SKM-1 treated with dmso at 0.1 percent for 144 hours (cell line): ENCODE measurements at regions not wholly inside any gene's neighbourhood (a gene's known extent, or its start where the extent isn't known, plus 50 kb on each side); places are given as distances from the start of the nearest gene placed in this dataset.

ENCODE experiments used
- DNase-seq: peaks from one replicate; lab custom pipeline; 2025; ENCODE audit not compliant: unreplicated experiment; lab: John Stamatoyannopoulos, UW

DNA sequence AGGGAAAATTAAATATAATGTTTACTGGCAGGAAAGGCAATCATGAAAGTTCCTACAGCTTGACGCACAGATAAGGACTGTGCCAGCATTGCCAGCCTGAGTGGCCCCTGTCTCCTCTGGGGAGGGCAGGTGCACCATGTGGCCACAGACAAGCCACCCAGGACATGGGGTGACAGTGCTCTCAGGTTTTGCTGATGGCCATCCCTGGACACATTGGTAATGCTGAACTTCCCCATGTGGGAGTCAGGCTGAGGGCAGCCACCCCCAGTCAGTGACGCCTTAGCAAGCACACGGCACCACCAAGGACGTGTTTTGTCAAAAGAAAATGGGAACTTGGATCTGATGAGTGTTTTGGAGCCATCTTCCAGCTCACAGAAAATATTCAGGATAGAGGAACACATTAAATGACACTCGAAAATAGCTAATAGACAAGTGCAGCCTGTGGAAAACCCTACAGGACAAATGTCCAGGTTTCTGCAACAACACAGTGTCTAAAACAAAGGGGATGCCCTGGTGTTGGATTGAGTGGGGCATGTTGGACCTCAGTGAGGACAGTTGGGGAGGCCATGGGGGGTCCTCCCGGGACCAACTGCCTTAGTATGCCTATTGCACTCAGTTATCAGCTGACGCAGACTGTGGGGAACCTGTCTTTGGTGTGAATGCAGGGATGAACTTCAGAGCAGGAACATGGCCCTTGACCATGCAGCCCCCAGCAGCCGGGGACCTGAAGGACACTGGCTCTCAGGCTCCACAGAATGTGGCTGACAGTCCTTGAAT, 1450.5 kb downstream of the BRD1 start:
- DNase-seq, result no peak

DNA sequence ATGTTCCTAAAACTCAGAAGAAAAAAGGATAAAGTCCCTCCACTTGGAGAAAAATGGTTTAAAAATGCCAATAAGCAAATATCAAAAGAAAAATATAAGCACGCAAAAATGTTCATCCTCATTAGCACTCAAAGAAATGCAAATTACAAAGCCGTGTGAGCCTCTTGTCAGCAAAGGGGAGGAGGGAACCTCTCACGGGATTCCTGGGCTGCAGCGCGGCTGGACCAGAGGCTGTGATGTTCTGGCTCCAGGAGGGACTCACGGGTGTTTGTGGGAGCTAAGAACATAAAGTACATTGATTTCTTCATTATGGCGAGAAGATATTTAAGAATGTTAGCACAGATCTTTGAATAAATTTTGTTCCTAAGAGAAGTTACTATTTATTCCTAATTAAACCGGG, 1451.2 kb downstream of the BRD1 start:
- no peak for DNase-seq

DNA sequence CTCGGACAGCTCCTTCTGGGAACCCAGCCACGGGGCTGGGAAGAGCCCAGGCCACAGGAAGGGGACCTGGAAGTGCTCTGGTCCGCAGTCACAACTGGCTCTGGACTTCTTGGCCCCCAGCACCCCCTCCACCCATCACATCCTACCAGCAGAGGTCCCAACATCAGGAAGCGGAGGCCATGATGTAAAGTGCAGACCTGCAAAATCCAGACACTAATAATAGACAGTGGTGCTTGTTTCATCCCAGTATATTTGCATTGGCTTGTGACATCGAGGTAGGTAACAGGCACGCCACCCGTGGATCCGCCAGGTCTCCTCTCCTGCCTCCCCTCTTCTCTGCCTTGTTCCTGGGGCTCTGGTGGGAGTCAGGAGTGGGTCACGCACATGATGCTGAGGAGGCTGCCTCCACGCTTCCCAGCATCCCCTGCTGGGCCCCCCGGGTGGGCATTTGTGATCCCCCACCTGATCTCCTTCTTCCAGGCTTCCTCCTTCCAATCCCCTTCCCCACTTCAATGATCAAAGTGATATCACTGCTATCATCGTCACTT, 1454.0 kb downstream of the BRD1 start:
- no peak for DNase-seq

DNA sequence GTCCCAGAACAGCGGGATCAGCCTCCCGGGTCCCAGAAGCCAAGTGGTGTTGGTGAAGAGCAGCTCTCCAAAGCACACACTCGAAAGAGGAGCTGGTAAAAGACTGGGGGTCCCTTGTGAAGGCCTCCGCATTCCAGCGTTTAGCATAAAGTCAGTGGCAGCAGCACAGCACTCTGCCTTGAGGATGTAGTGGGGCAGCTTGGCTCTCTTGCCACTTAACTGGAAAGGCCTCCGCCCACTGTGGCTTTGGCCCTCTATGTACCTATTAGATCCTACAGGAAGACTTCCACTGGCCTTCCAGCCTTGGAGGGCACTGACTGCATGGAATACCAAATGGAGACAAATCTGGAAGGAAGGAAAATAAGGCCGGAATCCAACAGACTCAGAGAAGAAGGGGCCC, 1455.3 kb downstream of the BRD1 start:
- no peak for DNase-seq

DNA sequence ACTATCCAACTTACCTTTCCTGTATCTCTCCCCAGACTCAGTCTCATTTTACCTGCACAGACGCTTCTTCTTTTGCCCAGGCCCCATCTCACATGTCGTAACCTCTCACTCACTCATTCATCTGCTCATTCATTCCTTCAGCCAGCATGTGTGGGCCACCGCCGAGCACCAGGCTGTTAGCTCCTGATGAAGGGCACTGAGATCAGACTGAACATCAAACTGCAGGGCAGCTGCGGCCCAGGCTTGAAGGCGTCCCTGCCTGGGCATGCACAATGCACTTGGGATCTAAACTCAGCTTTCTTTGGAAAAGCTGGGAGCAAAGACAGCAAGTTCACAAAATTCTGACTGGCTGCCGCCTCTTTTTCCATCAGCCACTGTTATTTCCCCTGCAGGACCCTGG, 1456.3 kb downstream of the BRD1 start:
- DNase-seq, result no peak

DNA sequence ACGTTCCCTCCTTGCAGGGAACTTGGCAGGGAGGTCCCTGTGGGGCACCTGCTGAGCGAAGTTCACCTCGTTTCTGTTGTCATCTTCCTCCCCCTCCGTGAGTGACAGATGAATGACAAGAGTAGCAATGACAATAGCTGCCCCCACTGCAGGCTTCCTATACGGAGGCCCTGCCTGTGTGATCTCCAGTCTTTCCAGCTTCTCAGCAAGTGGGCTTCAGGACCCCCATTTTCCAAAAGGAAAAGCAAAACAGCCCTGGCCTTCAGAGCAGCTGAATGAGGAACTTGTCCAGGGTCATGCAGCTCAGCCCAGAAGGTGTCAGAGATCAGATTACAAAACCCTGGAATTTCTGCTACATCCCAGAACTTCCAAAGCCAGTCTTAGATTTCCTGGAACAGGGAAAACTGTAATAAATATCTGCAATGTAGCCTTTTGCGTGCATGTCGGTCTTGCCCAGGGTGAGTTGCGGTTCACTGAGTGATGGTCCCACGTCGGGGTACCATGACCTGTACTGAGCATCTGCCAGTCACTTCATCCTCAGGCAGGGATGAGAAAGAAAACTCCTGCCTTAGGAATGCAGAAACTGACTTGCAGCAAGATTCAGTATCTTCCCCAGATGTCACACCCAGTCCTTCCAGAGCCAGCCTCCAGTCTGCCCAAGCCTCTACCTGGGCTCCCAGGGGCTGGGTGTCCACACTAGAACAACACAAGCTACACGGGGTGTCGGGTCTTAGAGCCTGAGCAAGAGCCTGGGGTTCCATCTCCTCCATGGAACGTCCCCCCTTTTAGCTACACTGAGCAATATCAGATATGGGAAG, 1457.0 kb downstream of the BRD1 start:
- DNase-seq, result no peak

DNA sequence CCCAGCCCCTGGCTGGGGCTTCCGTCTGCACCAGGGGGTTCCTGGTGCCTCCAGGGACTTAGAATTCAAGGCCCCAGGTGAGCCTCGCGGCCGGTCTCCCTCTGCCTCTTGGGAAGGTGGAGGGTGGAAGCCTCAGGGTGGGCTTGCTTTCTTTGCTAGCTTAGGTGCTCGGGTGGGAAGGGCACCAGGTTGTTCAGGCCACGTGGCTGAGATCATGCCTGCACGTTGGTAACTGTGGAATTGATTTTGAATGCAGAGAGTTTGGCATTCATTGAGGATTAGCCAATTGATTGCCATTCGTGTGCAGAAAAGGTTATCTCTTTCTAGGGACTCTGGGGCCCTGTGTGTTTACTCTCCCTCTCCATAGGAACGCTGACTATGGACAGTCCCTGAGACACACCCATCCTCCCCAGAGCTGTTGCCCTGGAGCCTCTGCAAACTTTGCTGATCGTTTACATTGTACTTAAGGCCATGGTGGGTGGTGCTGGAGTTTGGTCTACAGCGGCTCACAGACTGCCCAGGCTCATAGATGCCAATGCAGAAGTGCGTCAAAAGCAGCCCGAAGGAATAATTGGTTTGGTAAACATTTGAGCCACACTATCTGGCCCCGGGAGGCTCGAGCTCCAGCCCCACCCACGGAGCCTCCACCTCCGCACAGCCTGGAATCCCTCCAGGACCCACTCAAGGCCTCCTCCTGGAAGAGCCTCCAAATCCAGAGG, 1457.7 kb downstream of the BRD1 start:
- DNase-seq, result no peak

DNA sequence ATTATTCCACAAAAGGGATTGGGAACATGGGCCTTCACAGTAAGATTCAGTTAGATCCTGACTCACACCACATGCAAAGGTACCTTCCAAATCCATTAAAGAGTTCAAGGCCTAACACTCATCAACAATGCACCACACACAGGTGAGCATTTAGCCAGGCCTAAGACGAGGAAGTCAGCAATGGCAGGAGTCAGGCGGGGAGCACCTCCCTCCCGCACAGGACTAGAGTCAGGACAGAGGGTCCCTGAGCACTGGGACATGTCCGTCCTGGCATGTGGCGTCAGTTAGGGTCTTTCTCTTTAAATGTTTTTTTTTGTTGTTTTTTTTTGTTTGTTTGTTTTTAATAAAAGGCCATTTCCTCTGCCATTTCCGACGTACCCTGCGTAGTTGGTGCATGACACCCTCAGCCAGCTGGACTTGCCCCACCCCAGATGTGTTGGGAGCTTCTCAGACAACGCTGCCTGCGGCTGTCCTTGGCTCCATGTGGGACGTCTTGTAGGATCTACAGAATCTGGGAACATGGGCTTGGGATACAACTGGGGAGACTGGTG, 1458.6 kb downstream of the BRD1 start:
- DNase-seq, result no peak

DNA sequence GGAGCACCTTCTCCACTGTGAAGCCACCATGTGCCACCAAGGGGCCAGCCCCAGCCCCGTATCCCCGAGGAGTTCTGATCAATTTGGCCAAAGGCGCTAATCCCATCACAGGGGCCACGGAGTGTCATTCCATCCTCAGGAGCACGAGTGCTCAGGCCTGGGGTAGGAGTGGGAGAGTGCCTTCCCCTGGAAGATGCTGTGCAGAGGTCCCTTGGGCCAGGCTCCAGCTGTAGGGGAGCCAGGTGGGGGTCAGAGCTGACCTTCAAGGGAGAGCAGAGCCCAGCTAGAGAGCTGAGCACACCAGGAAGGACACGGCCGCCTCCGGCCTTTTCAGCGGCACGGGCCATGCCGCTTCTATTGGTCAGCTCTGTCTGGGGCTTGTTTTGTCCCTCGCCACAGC, 1459.9 kb downstream of the BRD1 start:
- DNase-seq, result no peak

DNA sequence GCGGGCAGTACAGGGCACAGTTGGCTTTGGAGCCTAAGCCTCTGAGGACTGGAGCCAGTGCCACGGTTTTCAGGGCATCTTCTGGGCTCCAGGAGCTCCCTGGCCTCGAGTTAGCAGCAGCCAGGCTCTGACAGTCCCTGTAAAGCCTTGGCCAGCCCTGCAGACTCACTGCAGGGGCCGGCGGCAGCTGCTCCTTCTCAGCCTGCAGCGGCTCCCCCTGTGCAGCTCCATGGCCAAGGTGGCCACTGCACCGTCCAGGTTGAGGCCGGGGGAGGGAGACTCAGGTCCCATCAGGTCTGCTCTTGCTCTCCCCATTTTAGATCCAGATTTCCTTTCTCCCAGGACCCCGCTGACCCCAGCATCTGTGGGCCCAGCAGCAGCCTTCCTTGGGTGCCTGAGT, 1461.1 kb downstream of the BRD1 start:
- DNase-seq, result no peak

DNA sequence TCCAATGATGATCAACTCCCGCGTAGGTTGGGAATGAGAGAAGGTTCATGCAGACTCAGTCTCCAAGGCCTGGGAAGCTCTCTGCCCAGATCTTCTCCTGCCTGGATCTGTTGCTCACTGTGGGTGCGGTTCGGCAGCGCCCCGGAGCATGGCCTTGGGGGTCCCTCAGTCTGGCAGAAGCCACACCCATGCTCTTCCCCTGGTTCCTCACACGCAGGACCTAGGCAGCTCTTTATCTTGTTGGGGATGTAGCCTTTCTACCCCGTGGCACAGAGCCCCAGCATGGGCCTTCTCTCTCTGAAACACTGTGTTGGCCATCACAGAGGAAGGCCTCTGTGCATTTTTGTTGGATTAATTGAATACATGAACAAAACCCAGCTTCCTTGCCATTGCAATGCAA, 1461.6 kb downstream of the BRD1 start:
- no peak for DNase-seq

DNA sequence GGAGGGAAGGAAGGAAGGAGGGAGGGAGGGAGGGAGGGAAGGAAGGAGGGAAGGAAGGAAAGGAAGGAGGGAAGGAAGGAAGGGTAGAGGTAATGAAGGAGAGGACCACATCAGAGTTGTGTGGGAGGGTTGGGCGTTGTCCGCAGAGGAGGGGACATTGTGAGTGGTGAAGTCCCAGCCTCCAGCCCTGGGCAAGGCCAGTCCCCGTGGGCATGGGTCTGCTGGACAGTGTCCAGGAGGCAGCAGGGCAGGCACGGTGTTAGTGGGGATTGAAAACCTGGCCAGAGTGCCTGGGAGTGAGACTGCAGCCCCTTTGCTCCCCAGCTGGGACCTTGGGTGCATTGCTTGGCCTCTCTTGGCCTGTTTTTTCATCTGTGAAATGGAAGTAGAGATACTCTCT, 1462.3 kb downstream of the BRD1 start:
- no peak for DNase-seq

DNA sequence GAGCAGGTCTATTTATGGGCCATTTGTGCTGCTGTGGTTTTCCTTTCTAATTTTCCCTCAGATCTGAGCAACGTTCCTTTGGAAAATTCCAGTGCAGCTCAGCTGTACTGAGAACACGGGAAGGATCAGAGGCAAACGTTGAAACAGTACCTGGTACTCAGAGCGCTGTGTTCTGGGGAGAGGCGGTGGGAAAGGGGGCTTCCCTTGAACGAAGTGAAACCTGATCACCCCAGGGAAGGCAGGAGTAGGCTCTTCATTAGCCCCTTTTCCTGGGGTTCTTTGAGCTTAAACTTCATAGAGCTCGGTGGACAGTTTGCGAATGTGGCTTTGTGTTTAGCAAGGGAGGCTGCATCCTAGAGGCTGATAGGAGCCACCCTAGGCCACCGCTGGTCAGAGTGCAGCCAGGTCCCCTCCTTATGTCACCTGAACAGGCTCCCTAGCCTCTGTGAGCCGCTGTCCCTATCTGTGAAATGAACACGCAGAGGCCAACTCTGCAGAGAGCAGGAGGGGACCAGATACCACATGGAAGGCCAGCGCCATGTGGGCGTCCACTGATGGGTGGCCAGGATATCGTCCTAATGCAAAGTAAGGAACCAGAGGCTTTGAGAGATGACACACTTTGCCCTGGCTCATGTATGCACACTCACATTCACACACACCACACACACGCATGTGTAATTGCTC, 1464.8 kb downstream of the BRD1 start:
- no peak for DNase-seq

DNA sequence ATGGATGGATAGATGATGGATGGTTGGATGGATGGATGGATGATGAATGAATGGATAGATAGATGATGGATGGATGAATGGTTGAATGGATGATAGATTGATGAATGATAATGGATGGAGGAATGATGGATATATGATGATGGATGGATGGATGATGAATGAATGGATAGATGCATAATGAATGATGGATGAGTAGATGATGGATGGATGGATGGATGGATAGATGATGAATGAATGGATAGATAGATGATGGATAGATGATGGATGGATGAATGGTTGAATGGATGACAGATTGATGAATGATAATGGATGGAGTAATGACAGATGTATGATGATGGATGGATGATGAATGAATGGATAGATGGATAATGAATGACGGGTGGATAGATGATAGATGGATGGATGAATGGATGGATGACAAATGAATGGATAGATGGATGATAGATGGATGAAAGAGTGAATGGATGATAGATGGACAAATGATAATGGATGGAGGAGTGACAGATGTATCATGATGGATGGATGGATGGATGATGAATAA, 1466.5 kb downstream of the BRD1 start:
- no peak for DNase-seq

DNA sequence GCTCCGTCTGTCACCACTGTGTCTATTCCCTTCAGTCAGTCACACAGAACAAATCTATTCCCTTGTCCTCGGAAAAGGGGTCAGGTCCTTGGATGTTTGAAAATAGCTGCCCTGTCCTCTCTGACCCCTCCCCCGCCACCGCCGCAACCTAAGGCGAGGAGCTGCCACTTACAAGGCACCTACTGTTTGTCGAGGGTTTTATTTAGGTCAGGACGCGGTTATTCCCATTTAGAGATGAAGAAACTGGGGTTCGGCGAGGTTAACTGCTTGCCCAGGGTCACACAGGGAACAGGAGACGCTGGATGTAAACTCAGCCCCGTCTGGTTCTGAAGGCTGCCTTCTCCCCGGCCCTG, 1468.1 kb downstream of the BRD1 start:
- no peak for DNase-seq

DNA sequence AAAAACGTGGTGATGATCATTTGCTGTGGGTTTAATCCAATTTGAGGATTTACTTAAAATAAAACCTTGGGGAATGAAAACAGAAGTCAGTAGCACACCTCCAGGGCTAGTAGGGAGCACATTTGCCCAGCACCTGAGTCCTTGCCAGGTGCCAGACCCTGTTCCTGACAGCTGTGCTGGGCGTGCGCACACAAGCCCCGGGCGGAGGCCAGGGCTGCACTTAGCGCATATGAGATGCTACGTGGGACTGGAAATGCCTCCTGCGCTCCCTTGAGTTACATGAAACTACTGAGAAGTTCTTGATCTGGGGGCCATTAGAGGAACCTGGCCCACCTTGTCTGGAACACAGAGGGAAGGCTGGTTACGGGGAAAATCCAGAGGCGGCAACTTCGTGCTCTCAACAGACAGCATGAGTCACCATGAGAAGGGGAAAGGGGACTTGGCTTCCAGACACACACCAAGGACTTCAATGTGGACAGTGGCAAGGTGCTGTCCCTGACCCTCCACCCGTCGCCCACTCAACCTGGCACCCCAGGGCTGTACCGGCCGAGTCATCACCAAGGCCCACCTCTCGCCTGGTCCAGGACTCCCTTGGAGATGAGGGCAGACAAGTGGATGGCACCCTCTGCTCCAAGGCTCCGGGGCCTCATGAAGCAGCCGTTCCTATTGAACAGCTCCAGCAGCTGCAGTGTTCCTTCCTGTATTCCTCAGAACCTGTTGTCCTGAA, 1468.6 kb downstream of the BRD1 start:
- DNase-seq, result no peak

DNA sequence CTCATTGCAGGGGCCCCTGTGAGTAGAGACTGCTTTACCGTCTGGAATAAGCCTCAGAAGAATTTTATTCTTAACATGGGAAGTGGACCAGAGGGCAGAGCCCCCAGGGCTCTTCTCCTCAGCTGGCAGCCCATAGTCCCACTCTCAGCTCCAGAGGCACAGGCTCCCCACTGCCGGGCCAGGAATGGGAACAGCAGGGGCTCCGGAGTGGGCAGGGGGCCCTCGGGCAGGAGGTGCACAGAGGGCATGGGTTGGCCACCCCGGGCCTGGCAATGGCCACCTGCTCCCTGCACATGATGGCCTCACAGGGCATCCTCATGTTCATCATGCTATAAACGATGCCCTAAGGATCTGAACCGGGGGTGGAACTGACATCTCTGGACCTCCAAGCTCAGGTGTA, 1469.7 kb downstream of the BRD1 start:
- DNase-seq, result no peak

DNA sequence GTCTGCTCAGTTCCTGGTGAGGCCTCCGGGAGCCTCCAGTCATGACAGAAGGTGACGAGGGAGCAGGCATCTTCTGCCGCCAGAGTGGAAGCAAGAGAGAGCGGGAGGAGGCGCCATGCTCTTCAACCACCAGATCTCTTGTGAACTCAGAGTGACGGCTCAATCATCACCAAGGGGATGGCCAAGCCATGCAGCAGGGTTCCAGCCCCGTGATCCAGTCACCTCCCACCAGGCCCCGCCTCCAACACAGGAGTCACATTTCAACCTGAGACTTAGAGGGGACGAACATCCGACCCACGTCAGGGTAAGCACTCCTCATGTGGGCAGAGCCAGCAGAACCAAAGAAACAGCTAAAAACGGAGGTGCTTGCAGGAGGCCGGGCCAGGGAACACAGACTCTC, 1470.5 kb downstream of the BRD1 start:
- DNase-seq, result no peak

DNA sequence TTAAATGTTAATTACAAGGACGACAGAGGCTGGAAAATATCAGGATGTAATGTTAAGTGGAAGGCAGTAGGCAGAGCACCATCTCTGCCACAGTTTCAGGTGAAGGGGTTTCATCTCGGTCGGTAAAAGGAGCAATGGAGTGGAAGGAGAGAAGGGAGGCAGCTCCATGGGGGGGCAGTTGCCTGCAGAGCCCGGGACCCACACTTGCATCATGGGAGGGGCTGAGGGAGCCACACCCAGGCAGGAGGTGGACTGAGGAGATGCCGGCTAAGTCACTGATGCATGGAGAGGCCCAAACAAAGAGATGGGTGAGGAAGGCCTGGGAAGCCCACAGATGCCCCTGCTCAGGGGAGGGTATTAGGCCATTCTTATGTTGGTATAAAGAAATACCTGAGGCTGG, 1470.9 kb downstream of the BRD1 start:
- DNase-seq, result no peak

DNA sequence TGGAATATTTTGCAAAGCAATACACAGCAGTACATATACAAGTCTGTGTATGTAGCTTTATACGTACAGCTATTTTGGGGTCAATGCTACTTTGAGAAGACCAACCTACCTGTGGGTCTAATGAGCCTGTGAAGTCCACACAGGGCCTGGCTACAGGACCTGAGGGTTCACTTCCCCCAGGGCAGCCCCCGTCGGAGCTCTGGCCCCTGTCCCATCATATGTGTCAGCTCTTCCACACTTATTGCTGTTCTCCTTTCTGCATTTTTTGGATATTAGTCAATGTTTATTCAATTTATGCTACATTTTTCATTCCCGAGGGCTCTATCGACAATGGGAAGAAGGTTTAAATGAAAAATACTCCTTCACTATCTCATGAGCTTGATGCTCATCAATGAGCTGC, 1473.6 kb downstream of the BRD1 start:
- no peak for DNase-seq
